ENCODE measurements at regions not wholly inside any gene's neighbourhood (a gene's known extent, or its start where the extent isn't known, plus 50 kb on each side); places are given as distances from the start of the nearest gene placed in this dataset.

- H3K27ac ChIP-seq, result no peak overlapping the region
- TF ChIP-seq ZFX (IDR thresholded peaks at IDR 0.05; ENCODE audit: borderline replicate concordance), result no peak
- no peak for TF ChIP-seq CTCF (IDR thresholded peaks at IDR 0.05)
Measured at GRCh38 chr2:166560022-166560421, 66.0 kb upstream of the SCN7A start.

- no peak for TF ChIP-seq CTCF (IDR thresholded peaks at IDR 0.05)
- no peak for TF ChIP-seq ZFX (IDR thresholded peaks at IDR 0.05; ENCODE audit: borderline replicate concordance)
- no peak overlapping the region for H3K27ac ChIP-seq
Measured at GRCh38 chr2:166550923-166551322, 56.9 kb upstream of the SCN7A start.

DNA sequence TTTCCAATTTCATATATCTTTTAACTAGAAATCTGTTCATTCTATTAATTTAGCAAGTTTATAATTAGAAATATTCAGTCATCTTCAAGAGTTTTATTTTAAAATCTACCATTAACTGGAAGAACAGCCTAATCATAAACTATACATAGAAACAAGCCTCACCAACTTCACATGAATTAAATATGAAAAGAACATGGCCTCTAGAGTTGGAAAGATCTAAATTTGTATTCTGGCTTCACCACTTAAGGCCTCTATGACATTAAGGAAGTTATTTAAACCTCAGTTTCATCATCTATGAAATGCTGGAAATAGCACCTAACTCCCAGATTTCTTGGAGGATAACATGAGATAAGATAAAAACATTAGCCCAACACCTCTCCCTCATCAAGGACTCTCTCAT is 51.4 kb upstream of the SCN7A start:
- TF ChIP-seq CTCF (IDR thresholded peaks at IDR 0.05) (no peak), ZFX (IDR thresholded peaks at IDR 0.05; ENCODE audit: borderline replicate concordance) (no peak)
- H3K27ac ChIP-seq, result no peak overlapping the region
